ENCODE measurements at regions not wholly inside any gene's neighbourhood (a gene's known extent, or its start where the extent isn't known, plus 50 kb on each side); places are given as distances from the start of the nearest gene placed in this dataset.

DNA sequence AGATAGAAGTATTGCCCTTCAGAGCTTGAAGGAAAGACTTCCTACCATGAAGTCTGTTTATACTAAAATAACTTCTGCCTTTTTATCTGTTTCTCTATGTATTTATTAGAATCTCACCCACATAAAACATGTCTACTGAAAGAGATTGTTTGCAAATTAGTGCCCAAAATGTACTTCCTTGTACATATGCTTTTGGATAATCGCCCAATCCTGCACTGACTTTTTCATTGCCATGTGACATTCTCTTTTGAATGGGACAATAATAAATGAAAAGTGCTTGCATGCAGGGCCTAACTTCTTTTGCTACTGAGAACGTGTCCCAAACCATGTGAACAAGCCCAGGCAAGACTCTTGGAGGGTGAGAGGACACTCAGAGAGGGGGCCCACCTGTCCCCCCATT, 711.6 kb upstream of the ADAMTS5 start:
- no peak for TF ChIP-seq CTCF (IDR thresholded peaks at IDR 0.05; ENCODE audit: low read depth, low read length)
- no peak for TF ChIP-seq POLR2A (IDR thresholded peaks at IDR 0.05; ENCODE audit: extremely low read depth, insufficient read length)
- TF ChIP-seq MAX (IDR thresholded peaks at IDR 0.05; ENCODE audit: low read depth, low read length) = no peak

Measured in NB4 (cell line).